H9 (cell line): ENCODE measurements at regions not wholly inside any gene's neighbourhood (a gene's known extent, or its start where the extent isn't known, plus 50 kb on each side); places are given as distances from the start of the nearest gene placed in this dataset.

Experiments
- DNase-seq: peaks from one replicate; pipeline ENCODE4 v3.0.0-alpha.2; 2017
- H2AFZ ChIP-seq: one replicate; pipeline ENCODE4 v1.6.1; 2013; ENCODE audit warnings: mild to moderate bottlenecking, low read length, control low read depth, moderate library complexity
- H2AK5ac ChIP-seq: 2 replicates; pipeline ENCODE4 v1.6.1; 2013; ENCODE audit warnings: low read length, control low read depth, mixed read lengths; ENCODE audit not compliant: insufficient read length
- H2BK120ac ChIP-seq: one replicate; pipeline ENCODE4 v1.6.1; 2013; ENCODE audit warnings: low read depth, mild to moderate bottlenecking, low read length, control low read depth, inconsistent platforms; ENCODE audit not compliant: poor library complexity, severe bottlenecking
- H2BK12ac ChIP-seq: 2 replicates; pipeline ENCODE4 v1.6.1; 2013; ENCODE audit warnings: low read length, control low read depth, mixed read lengths, low read depth; ENCODE audit not compliant: insufficient read length
- H2BK15ac ChIP-seq: 2 replicates; pipeline ENCODE4 v1.6.1; 2013; ENCODE audit warnings: low read depth, low read length, control low read depth
- H2BK20ac ChIP-seq: one replicate; pipeline ENCODE4 v1.6.1; 2013; ENCODE audit warnings: low read depth, mild to moderate bottlenecking, low read length, control low read depth, inconsistent platforms; ENCODE audit not compliant: poor library complexity, severe bottlenecking
- H2BK5ac ChIP-seq: 2 replicates; pipeline ENCODE4 v1.6.1; 2013; ENCODE audit warnings: low read length, control low read depth, mixed read lengths; ENCODE audit not compliant: insufficient read length
- H3K14ac ChIP-seq: 2 replicates; pipeline ENCODE4 v1.6.1; 2013; ENCODE audit warnings: low read length, control low read depth; ENCODE audit not compliant: insufficient read depth
- H3K18ac ChIP-seq: 2 replicates; pipeline ENCODE4 v1.6.1; 2013; ENCODE audit warnings: low read depth, mild to moderate bottlenecking, mixed read lengths, low read length, control low read depth; ENCODE audit not compliant: insufficient read length
- H3K23ac ChIP-seq: 2 replicates; pipeline ENCODE4 v1.6.1; 2013; ENCODE audit warnings: low read length, control low read depth, mixed read lengths, low read depth; ENCODE audit not compliant: insufficient read length
- H3K23me2 ChIP-seq: 2 replicates; pipeline ENCODE4 v1.6.1; 2013; ENCODE audit warnings: low read depth, mild to moderate bottlenecking, mixed read lengths, low read length, control low read depth; ENCODE audit not compliant: insufficient read length, poor library complexity, severe bottlenecking
- H3K27ac ChIP-seq: 2 replicates; pipeline ENCODE4 v1.5.1; 2013; ENCODE audit warnings: low read length, control low read depth, mixed read lengths, low read depth; ENCODE audit not compliant: insufficient read length
- H3K27me3 ChIP-seq: 2 replicates; pipeline ENCODE4 v1.6.1; 2013; ENCODE audit warnings: low read length, control low read depth, inconsistent platforms; ENCODE audit not compliant: insufficient read depth
- H3K4ac ChIP-seq: 2 replicates; pipeline ENCODE4 v1.6.1; 2013; ENCODE audit warnings: low read depth, mild to moderate bottlenecking, control low read depth, inconsistent platforms, low read length, moderate library complexity
- H3K4me1 ChIP-seq: 2 replicates; pipeline ENCODE4 v1.6.1; 2013; ENCODE audit warnings: low read length, control low read depth, inconsistent platforms; ENCODE audit not compliant: insufficient read depth
- H3K4me2 ChIP-seq: 2 replicates; pipeline ENCODE4 v1.6.1; 2013; ENCODE audit warnings: low read length, control low read depth, mixed read lengths; ENCODE audit not compliant: insufficient read length, insufficient read depth
- H3K56ac ChIP-seq: 2 replicates; pipeline ENCODE4 v1.6.1; 2013; ENCODE audit warnings: low read depth, mild to moderate bottlenecking, mixed read lengths, low read length, control low read depth; ENCODE audit not compliant: insufficient read length
- H3K79me1 ChIP-seq: 2 replicates; pipeline ENCODE4 v1.6.1; 2013; ENCODE audit warnings: low read depth, mild to moderate bottlenecking, moderate library complexity, low read length, control low read depth, inconsistent platforms; ENCODE audit not compliant: insufficient read depth, poor library complexity, severe bottlenecking
- H3K79me2 ChIP-seq: 2 replicates; pipeline ENCODE4 v1.6.1; 2013; ENCODE audit warnings: low read length, control low read depth, inconsistent platforms; ENCODE audit not compliant: insufficient read depth
- H3K9ac ChIP-seq: 2 replicates; pipeline ENCODE4 v1.6.1; 2013; ENCODE audit warnings: low read length, control low read depth, mixed read lengths; ENCODE audit not compliant: insufficient read length; ENCODE audit errors: extremely low read depth
- H3K9me3 ChIP-seq: one replicate; pipeline ENCODE4 v1.6.1; 2013; ENCODE audit warnings: low read depth, low read length, inconsistent platforms; ENCODE audit not compliant: control insufficient read depth
- H3T11ph ChIP-seq: one replicate; pipeline ENCODE4 v1.6.1; 2013; ENCODE audit warnings: mild to moderate bottlenecking, low read length, control low read depth, inconsistent platforms
- H4K20me1 ChIP-seq: one replicate; pipeline ENCODE4 v1.6.1; 2013; ENCODE audit not compliant: control insufficient read depth, insufficient read length, insufficient read depth
- H4K5ac ChIP-seq: 2 replicates; pipeline ENCODE4 v1.6.1; 2013; ENCODE audit warnings: low read depth, mild to moderate bottlenecking, mixed read lengths, low read length, control low read depth; ENCODE audit not compliant: insufficient read length
- H4K8ac ChIP-seq: replicated peaks from 2 replicates; pipeline ENCODE4 v1.6.1; 2013; ENCODE audit warnings: low read length, control low read depth, mixed read lengths, low read depth; ENCODE audit not compliant: insufficient read length
- H4K91ac ChIP-seq: 2 replicates; pipeline ENCODE4 v1.6.1; 2013; ENCODE audit warnings: low read depth, mild to moderate bottlenecking, moderate library complexity, mixed read lengths, low read length, control low read depth; ENCODE audit not compliant: insufficient read length
- H3K27ac Mint-ChIP-seq, 3 experiments: 2 replicates in 2 of 3; 3 replicates in 1 of 3; pipeline ENCODE4 v1.8.0; 2020 to 2021; ENCODE audit warnings: mixed read lengths in 3 of 3, mild to moderate bottlenecking in 1 of 3, moderate library complexity in 1 of 3
- H3K27me3 Mint-ChIP-seq: 2 replicates; pipeline ENCODE4 v1.8.0; 2021; ENCODE audit warnings: low read depth, mild to moderate bottlenecking, moderate library complexity, mixed read lengths
- H3K36me3 Mint-ChIP-seq, 3 experiments: 2 replicates in 2 of 3; 3 replicates in 1 of 3; pipeline ENCODE4 v1.8.0; 2020 to 2021; ENCODE audit warnings: low read depth in 3 of 3, mixed read lengths in 3 of 3; ENCODE audit not compliant: insufficient read depth in 1 of 3
- H3K4me1 Mint-ChIP-seq, 2 experiments: 2 replicates each; pipeline ENCODE4 v1.8.0; 2020; ENCODE audit warnings: mixed read lengths in 2 of 2
- H3K4me3 Mint-ChIP-seq, 2 experiments: 2 replicates in 1 of 2; 3 replicates in 1 of 2; pipeline ENCODE4 v1.8.0; 2020 to 2021; ENCODE audit warnings: mild to moderate bottlenecking in 2 of 2, mixed read lengths in 2 of 2, moderate library complexity in 1 of 2
- H3K9me3 Mint-ChIP-seq, 2 experiments: 2 replicates in 1 of 2; 3 replicates in 1 of 2; pipeline ENCODE4 v1.8.0; 2020; ENCODE audit warnings: mild to moderate bottlenecking in 2 of 2, mixed read lengths in 2 of 2, moderate library complexity in 1 of 2
- WGBS: extraction: QIAGEN DNeasy Blood & Tissue Kit; methylation state at CpG from one replicate; pipeline ENCODE4 v1.1.7; 2013; ENCODE audit warnings: missing lambda C conversion rate, low lambda C conversion rate, mixed read lengths; ENCODE audit not compliant: insufficient read length; ENCODE audit errors: extremely low coverage; 5-methylcytosine and 5-hydroxymethylcytosine counted together
- TF ChIP-seq, protein P1 (sequence below): fragments of 200-600 bp; sonication (generic); conservative IDR thresholded peaks from 3 replicates; pipeline ENCODE4 v1.8.0; 2021; ENCODE audit warnings: antibody characterized with exemption, mild to moderate bottlenecking

DNA sequence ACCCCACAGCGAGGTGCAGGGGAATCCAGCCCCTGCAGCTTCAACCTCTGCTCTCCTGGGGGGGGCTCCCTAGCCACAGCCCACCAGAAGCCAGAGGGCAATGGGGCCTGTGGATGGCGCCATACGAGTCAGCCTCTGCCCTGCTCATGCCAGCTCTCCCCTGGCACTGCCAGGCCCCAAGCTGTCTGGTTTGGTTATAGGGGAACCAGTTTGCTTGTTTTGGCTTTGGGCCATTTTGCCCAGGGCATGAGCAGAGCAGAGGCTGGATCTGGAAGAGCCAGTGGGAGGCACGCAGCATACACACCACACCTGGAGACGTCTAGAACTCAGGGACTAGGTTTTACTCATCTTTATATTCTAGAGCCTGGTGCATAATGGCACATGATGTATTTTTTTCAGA, 66.7 kb upstream of the SLC22A16 start:
- peaks cover 22 to 27% of the 10 kb centered on the region in 2 experiments for H3K9me3 Mint-ChIP-seq
- H3K4me1 Mint-ChIP-seq: peaks cover 3 to 10% of the 10 kb centered on the region in 2 experiments; a peak in 3 of 4 replicates
- Histone ChIP-seq H2BK5ac (no peak overlapping the region), H3K18ac (no peak overlapping the region), H3T11ph (no peak overlapping the region), H2BK20ac (no peak overlapping the region), H3K79me2 (no peaks in the 10 kb centered on the region), H3K23ac (no peak overlapping the region), H2BK12ac (no peak overlapping the region), H4K5ac (no peak overlapping the region), H3K27ac (no peak overlapping the region), H3K56ac (no peak overlapping the region), H4K91ac (no peak overlapping the region), H3K23me2 (no peaks in the 10 kb centered on the region), H3K4me2 (no peak overlapping the region), H3K14ac (no peak overlapping the region), H3K9me3 (no peaks in the 10 kb centered on the region), H2BK15ac (no peak overlapping the region), H4K20me1 (no peaks in the 10 kb centered on the region), H3K4me1 (no peaks in the 10 kb centered on the region), H3K4ac (no peak overlapping the region), H2AK5ac (no peak overlapping the region), H2BK120ac (no peak overlapping the region), H3K9ac (no peak overlapping the region), H2AFZ (no peak overlapping the region), H3K27me3 (no peaks in the 10 kb centered on the region), H3K79me1 (no peaks in the 10 kb centered on the region), H4K8ac (no peak overlapping the region)
- peaks cover 5 to 17% (median 7%) of the 10 kb centered on the region in 3 experiments for H3K36me3 Mint-ChIP-seq
- no CpG with 5 or more reads among the region's 5 CpGs for WGBS
- no peak for DNase-seq
- TF ChIP-seq, protein P1, sequence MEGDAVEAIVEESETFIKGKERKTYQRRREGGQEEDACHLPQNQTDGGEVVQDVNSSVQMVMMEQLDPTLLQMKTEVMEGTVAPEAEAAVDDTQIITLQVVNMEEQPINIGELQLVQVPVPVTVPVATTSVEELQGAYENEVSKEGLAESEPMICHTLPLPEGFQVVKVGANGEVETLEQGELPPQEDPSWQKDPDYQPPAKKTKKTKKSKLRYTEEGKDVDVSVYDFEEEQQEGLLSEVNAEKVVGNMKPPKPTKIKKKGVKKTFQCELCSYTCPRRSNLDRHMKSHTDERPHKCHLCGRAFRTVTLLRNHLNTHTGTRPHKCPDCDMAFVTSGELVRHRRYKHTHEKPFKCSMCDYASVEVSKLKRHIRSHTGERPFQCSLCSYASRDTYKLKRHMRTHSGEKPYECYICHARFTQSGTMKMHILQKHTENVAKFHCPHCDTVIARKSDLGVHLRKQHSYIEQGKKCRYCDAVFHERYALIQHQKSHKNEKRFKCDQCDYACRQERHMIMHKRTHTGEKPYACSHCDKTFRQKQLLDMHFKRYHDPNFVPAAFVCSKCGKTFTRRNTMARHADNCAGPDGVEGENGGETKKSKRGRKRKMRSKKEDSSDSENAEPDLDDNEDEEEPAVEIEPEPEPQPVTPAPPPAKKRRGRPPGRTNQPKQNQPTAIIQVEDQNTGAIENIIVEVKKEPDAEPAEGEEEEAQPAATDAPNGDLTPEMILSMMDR: no peak
- H3K27ac Mint-ChIP-seq: no peak overlapping the region
- no peak overlapping the region for H3K4me3 Mint-ChIP-seq
- peaks cover 2% of the 10 kb centered on the region; the same call in 1 of the 2 replicates for H3K27me3 Mint-ChIP-seq
